ENCODE measurements at regions not wholly inside any gene's neighbourhood (a gene's known extent, or its start where the extent isn't known, plus 50 kb on each side); places are given as distances from the start of the nearest gene placed in this dataset.

DNA sequence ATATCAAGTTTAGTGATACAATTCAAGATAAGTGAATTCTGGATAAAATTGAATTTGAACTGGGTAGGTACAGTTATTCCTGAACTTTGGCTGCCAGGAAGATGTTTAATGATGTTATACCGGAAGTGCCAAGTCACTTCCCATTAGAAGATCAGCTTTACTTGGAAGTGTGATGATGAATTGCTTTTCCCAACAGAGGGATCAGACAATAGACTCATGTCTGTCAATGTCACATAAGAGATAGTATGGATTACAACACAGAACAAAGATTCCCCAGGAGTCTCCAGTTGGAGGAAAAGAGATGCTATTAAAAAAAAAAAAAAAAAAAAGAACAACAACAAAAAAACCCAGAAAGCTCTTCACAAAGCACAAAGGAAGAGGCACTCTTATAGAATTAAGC, 497.9 kb upstream of the EPHA7 start:
- H3K27ac ChIP-seq, result no peak overlapping the region
- 90 to 91% methylated on average over 1 of the region's 1 CpG for WGBS, 2 donors
- TF ChIP-seq, protein P1, sequence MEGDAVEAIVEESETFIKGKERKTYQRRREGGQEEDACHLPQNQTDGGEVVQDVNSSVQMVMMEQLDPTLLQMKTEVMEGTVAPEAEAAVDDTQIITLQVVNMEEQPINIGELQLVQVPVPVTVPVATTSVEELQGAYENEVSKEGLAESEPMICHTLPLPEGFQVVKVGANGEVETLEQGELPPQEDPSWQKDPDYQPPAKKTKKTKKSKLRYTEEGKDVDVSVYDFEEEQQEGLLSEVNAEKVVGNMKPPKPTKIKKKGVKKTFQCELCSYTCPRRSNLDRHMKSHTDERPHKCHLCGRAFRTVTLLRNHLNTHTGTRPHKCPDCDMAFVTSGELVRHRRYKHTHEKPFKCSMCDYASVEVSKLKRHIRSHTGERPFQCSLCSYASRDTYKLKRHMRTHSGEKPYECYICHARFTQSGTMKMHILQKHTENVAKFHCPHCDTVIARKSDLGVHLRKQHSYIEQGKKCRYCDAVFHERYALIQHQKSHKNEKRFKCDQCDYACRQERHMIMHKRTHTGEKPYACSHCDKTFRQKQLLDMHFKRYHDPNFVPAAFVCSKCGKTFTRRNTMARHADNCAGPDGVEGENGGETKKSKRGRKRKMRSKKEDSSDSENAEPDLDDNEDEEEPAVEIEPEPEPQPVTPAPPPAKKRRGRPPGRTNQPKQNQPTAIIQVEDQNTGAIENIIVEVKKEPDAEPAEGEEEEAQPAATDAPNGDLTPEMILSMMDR (IDR thresholded peaks at IDR 0.05), result no peak
- TF ChIP-seq EP300 (IDR thresholded peaks at IDR 0.05), result no peak
- no peak for TF ChIP-seq POLR2A (IDR thresholded peaks at IDR 0.05)
- no peak overlapping the region for H3K4me3 ChIP-seq
- H3K4me1 ChIP-seq, result no peaks in the 10 kb centered on the region
- H3K36me3 ChIP-seq, result no peaks in the 10 kb centered on the region
- DNase-seq (ENCODE audit: low spot score in 2 of 2), result no peak
- H3K9me3 ChIP-seq, result no peaks in the 10 kb centered on the region
- H3K27me3 ChIP-seq, result no peaks in the 10 kb centered on the region

DNA sequence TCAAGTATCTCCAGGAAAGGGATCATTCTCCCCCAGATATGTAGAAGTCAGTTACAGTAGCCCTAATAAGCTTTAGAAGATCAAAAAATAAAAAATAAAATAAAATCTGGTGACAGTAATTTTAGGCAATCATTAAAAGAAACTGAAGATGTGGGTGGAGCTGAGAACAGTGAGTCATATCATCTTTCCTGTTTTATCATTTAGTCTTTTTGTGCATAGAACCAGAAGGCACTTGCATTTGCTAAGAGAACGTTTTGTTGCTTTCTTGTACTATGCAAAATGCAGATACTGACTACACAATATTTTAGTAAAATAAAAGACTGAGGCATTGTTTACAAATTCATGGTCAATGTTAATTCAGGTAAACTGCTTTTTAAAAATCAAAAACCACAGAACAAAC, 497.4 kb upstream of the EPHA7 start:
- Histone ChIP-seq H3K4me3 (no peak overlapping the region), H3K9me3 (no peaks in the 10 kb centered on the region), H3K27ac (no peak overlapping the region), H3K27me3 (no peaks in the 10 kb centered on the region), H3K36me3 (no peaks in the 10 kb centered on the region), H3K4me1 (no peaks in the 10 kb centered on the region)
- WGBS, 2 donors, result 37 to 70% methylated on average over 1 of the region's 1 CpG
- TF ChIP-seq EP300 (IDR thresholded peaks at IDR 0.05) (no peak), POLR2A (IDR thresholded peaks at IDR 0.05) (no peak)
- TF ChIP-seq, protein P1 (IDR thresholded peaks at IDR 0.05), result no peak
- no peak for DNase-seq (ENCODE audit: low spot score in 2 of 2)

DNA sequence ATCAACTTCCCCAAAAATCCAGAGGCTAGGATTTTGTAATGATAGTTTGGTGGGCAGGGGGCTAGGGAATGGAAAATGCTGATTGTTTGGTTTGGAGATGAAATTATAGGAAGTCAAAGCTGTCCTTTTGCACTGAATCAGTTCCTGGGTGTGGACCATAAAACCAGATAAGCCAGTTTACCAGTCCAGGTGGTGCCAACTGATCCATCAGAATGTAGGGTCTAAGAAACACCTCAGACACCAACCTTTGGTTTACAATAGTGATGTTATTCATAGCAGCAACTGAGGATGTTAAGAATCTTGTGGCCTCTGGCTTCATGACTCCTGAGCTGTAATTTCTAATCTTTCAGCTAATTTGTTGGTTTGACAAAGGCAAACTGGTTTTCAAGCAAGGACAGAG, 496.6 kb upstream of the EPHA7 start:
- no peaks in the 10 kb centered on the region for H3K36me3 ChIP-seq
- H3K4me1 ChIP-seq, result no peaks in the 10 kb centered on the region
- no peaks in the 10 kb centered on the region for H3K27me3 ChIP-seq
- TF ChIP-seq, protein P1 (IDR thresholded peaks at IDR 0.05), result no peak
- TF ChIP-seq POLR2A (IDR thresholded peaks at IDR 0.05), result no peak
- no peak for DNase-seq (ENCODE audit: low spot score in 2 of 2)
- no peak overlapping the region for H3K4me3 ChIP-seq
- H3K9me3 ChIP-seq, result no peaks in the 10 kb centered on the region
- H3K27ac ChIP-seq, result no peak overlapping the region

DNA sequence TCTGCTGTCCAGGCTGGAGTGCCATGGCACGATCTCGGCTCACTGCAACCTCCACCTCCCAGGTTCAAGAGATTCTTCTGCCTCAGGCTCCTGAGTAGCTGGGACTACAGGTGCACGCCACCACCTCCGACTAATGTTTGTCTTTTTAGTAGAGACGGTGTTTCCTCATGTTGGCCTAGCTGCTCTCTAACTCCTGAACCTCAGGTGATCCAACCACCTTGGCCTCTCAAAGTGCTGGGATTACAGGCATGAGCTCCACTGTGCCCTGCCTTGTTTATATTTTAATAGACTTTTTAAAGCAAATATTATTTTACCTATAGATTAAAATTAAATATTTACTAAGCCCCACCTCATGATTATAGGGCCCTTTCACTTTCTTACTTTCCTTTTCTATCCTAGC, 483.2 kb upstream of the EPHA7 start:
- Histone ChIP-seq H3K27me3 (no peaks in the 10 kb centered on the region), H3K27ac (no peak overlapping the region), H3K4me1 (no peaks in the 10 kb centered on the region), H3K4me3 (no peak overlapping the region), H3K36me3 (no peaks in the 10 kb centered on the region), H3K9me3 (no peaks in the 10 kb centered on the region)
- DNase-seq (ENCODE audit: low spot score in 2 of 2), result no peak
- WGBS, 2 donors, result 95 to 98% methylated on average over 5 of the region's 5 CpGs
- TF ChIP-seq, protein P1 (IDR thresholded peaks at IDR 0.05), result no peak
- TF ChIP-seq EP300 (IDR thresholded peaks at IDR 0.05) (no peak), POLR2A (IDR thresholded peaks at IDR 0.05) (no peak)

DNA sequence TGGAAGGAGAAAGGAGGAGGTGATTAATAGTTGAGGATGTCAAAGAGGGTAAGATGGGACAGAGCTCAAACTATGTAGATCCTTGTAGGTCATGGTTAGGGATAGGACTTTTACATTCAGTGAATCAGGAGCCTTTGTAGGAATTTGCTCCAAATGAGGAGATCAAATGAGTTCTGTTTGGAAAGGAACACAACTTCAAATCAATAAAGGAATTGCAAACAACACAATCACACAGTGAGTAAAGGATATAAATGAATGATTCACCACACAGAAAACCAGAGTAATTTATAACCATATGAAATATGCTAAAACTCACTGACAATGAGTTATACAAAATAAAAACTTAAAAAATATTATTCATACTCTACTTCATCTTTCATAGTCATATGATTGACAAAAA, 480.8 kb upstream of the EPHA7 start:
- no peaks in the 10 kb centered on the region for H3K9me3 ChIP-seq
- no peak for DNase-seq (ENCODE audit: low spot score in 2 of 2)
- TF ChIP-seq EP300 (IDR thresholded peaks at IDR 0.05), result no peak
- no peak for TF ChIP-seq POLR2A (IDR thresholded peaks at IDR 0.05)
- TF ChIP-seq, protein P1 (IDR thresholded peaks at IDR 0.05), result no peak
- H3K27ac ChIP-seq, result no peak overlapping the region
- H3K4me1 ChIP-seq, result no peaks in the 10 kb centered on the region
- H3K36me3 ChIP-seq, result no peaks in the 10 kb centered on the region
- no peaks in the 10 kb centered on the region for H3K27me3 ChIP-seq
- H3K4me3 ChIP-seq, result no peak overlapping the region

Measured in tibial nerve (tissue), 4 donors.